ENCODE measurements at regions not wholly inside any gene's neighbourhood (a gene's known extent, or its start where the extent isn't known, plus 50 kb on each side); places are given as distances from the start of the nearest gene placed in this dataset.

- no peak for DNase-seq
Observed at GRCh38 chr5:2137444-2138050, 254.8 kb upstream of the IRX4 start.

DNA sequence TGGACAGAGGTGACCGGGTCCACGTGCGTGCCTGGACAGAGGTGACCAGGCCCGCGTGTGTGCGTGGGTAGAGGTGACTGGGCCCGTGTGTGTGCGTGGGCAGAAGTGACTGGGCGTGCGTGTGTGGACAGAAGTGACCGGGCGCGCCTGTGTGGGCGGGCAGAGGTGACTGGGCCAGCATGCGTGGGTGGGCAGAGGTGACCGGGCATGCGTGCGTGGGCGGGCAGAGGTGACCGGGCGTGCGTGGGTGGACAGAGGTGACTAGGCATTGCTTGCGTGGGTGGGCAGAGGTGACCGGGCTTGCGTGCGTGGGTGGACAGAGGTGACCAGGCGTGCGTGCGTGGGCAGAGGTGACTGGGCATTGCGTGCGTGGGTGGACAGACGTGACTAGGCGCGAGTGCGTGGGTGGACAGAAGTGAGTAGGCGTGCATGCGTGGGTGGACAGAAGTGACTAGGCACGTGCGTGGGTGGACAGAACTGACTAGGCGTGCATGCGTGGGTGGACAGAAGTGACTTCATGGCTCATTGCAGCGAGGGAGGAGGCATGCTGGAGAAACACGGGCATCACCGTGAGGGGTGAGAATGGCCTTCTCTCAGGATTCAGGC, 254.1 kb upstream of the IRX4 start:
- DNase-seq, result no peak

- no peak for DNase-seq
Observed at GRCh38 chr5:2135833-2136232, 253.1 kb upstream of the IRX4 start.

DNA sequence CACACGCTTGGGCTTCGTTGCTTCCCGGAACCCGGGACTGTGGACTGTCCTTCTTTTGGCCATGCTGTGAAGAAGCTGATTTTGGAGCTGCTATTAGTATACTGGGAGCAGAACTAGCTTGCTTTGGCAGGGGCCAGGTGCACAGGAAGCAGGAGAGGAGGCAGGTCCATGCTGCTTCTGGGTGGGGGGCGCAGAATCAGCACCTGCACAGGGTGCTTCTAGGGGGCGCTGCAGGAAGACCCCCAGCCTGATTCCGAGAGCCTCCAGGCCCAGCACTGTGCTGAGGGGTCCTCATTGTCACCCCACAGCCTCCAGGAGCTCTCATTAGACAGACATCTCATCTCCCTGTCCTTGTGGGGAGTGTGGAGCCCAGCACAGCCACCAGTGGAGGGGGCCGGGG, 252.6 kb upstream of the IRX4 start:
- no peak for DNase-seq

GRCh38 chr5:2134543-2135292, 252.0 kb upstream of the IRX4 start:
- DNase-seq, result no peak

- no peak for DNase-seq
Observed at GRCh38 chr5:2133936-2134335, 251.2 kb upstream of the IRX4 start.

DNA sequence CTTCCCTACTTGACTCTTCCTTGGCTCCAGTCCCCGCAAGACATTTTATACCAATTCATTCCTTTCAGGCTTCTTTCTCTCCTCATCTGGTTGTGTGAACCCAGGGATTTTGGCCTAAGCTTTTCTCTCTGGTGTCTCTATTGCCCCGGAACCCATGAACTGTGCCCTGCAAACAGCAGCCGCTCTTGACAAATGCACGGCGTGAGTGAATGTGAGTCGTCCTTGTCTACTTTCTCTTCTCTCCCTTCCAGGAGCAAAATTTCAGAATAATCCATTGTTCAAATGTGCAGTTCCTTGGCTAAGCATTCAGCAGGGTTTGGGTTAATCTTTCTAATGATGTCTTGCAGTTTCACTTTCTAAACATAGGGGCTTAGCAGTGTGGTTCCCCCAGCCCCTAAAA, 250.4 kb upstream of the IRX4 start:
- no peak for DNase-seq

DNA sequence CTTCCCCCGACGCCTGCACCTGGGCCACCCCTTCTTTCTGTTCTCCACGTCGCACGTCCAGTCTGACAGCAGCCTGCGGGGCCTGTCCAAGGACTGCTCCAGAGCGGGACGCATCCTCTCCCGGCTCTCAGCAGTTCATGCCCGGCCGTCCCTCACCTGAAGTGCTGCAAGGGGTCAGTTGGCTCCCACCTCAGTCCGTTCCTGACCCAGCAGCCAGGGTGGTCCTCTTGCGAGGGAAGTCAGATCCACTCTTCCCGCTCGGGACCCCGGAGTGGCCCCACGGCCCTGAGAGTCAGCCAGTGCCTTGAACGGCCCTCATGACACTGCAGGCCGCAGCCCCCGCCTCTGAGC, 249.7 kb upstream of the IRX4 start:
- DNase-seq, result no peak

GRCh38 chr5:2131826-2132496, 249.2 kb upstream of the IRX4 start:
- DNase-seq, result no peak

GRCh38 chr5:2131196-2131595, 248.5 kb upstream of the IRX4 start:
- DNase-seq, result no peak

DNA sequence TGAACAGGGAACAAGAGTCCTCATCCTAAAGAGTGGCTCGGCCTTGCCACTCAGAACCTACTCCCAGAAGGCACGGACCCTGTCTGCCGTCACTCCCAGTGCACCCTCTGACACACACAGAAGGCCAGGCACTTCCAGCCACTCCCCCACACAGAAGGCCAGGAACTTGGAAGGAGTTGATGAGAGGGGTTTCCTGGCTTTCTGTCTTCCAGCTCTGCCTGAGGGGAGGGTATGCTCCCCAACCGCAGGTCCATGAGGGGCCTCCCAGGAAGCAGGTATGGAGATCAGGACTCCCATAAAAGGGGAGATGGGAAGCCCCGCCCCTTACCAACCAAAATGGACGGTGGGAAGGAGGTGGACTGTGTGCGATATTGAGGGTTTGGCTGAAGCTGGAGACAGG, 247.6 kb upstream of the IRX4 start:
- no peak for DNase-seq

DNA sequence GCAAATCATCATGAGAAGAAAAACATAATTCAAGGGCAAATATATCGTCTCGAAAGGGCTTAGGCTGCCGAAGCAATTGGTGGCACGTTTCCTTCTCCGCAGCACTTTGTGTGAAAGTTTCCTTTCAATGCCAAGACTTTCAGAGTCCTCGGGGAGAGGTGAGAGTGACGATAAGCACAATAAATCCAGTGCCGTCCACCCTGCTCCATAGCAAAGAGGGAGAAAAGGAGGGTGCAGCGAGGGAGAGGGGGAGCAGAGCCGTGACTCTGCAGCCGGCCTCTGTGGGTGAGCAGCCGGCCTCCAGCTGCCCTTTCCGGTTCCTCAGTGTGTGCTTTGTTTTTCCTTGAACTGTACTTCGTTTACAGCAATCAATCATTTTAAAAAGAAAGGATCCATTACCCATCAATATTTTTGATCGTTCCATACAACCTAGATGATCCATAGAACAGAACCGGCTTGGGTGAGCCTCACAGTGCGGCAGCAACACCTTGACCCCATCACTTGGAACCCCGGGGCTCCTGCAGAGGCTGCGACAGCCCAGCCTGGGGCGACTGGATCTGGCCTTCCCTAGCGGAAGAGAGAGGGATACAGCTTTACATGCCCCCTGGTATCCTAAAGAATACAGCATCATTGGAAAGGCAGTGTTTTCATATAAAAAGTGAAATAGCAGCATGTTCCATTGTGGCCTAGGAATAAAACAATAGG, 247.0 kb upstream of the IRX4 start:
- no peak for DNase-seq

GRCh38 chr5:2128686-2129355, 246.1 kb upstream of the IRX4 start:
- no peak for DNase-seq

GRCh38 chr5:2126512-2126911, 243.8 kb upstream of the IRX4 start:
- no peak for DNase-seq

- DNase-seq, result no peak
Observed at GRCh38 chr5:2125901-2126265, 243.2 kb upstream of the IRX4 start.

DNA sequence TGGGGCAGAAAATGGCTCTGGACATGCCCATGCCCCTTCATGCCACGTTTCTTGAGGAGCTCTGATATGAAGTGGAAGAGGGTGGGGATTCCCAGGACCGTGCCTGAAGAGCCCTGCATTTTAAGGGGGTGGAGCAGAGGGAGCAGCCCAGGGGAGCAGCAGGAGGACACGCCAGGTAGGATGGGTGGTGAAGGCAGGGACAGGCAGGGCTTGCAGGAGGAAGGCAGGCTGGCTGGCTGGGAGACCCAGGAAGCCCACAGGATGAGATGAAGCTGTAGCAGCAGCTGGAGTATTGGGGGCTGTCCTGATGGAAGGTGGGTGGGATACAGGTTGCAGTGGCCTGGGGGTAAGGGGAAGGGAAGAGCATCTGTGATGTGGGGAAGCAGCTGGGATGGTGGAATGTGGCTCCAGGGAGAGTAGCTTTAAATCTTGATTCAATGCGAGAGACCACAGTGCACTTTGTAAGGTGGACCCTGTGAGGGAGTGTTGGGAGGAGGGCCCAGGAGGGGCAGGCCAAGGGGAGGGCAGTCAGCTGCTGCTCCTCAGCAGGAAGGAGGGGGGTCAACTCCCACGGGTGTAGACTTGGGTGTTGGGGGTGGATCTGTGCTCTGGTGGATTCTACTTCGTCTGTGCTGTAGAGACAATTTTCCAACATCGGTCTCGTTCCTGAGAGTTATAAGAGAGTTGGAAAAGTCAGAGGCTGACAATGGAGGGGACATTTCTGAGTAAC, 242.6 kb upstream of the IRX4 start:
- no peak for DNase-seq

DNA sequence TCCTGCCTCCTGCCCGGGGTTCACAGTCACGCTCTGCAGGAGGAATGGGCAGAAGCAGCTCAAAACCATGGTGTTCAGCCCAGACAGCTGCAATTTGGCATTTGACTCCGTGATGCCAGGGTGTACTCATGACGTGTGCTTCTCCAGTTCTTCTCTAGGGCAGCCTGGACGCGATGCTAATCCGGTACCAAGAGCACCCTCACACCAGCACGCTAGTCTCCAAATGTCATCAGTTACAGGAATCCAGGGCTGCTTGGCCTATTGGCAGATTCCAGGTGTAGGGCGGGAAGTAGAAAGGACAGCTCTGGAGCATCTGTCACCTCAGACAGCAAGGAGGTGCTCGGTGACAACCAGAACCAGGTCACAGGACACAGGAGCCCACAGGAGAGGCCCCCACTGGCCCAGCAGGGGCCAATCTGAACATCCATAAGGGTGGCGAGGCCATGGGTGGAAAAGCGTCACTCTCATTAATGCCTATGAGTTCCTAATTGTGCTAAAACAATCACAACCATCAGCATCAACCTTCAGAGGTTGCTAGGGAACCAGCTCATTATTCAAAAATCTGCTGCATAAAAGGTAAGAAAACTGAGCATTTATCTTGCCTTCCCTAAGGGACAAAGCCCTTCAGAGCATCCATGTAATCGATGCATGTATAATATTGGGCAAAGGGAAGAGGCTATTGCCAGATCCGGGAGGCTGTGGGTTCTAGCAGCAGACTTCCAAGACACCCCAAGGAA, 241.9 kb upstream of the IRX4 start:
- no peak for DNase-seq

GRCh38 chr5:2123874-2124273, 241.1 kb upstream of the IRX4 start:
- DNase-seq, result no peak

GRCh38 chr5:2120361-2120760, 237.6 kb upstream of the IRX4 start:
- no peak for DNase-seq

DNA sequence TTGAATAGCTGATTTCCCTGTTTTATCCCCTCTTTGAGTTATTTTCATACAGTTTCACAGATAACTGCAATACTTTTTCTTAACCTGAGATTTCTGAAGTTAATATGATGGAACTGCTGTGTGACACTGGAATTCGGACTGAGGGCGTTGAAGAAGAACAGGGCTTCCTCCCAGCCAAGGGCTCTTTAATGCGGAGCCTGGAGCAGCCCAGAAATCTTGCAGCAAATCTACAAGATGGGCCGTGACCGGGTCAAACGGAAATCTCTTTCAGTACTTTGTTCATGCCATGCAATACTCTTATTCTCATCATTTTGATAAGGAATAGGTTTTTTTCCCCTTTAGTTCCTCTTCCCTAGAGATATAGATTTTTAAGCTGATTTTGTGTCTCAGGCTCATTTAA, 236.8 kb upstream of the IRX4 start:
- no peak for DNase-seq

- no peak for DNase-seq
Observed at GRCh38 chr5:2113348-2114131, 230.8 kb upstream of the IRX4 start.

All from activated CD8-positive, alpha-beta memory T cell treated with anti-CD3 and anti-CD28 coated beads for 24 hours (primary cell).